Right renal cortex interstitium (tissue), 3 donors: ENCODE measurements at regions not wholly inside any gene's neighbourhood (a gene's known extent, or its start where the extent isn't known, plus 50 kb on each side); places are given as distances from the start of the nearest gene placed in this dataset.
A peak's percentile ranks its signal among the peaks of the same experiment; 100 is the strongest.

ENCODE experiments used
- DNase-seq, 3 donors: peaks; one replicate each; pipeline ENCODE4 v3.0.0-alpha.2; 2013; ENCODE audit warnings: low read depth in 3 of 3, low spot score in 2 of 3

DNA sequence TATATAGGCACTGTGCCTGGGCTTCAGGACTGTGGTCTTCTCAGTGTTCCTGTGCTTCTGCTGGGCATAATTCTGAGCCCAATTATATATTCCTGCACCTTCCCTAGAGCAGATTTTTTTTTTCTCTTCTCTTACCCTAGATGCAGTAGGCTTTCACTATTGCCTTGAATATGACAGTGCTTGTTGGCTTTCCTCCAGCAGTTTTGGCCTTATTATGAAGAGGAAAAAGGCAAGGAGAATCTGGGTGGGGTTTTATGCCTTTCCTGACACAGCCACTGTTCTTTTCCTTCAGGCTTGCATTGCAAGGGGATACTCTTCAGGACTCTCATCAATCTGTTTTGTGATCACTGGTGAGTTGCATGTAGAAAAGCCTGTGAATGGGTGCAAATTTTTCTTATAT, 221.9 kb upstream of the CELF4 start:
- no peak for DNase-seq

DNA sequence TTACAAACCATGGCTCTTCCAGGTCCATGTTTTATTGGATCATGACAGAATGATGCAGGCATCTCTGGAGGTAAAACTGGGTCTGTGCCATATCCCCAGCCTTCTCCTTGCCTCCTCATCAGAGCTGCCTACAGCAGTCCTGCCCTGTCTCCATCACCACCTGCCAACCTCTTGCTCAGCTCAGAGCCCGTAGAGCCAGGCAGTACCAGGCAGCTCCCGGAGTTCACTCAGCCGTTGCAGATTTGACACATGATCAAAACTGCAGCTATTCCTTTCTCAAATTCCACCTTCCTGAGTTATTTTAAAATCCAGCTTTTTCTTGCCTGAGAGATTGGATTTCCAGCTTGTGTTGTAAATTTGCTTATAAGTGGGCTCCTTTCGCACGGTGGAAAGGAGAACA, 218.2 kb upstream of the CELF4 start:
- DNase-seq, result peak; percentile 5 to 32 (median 23)

DNA sequence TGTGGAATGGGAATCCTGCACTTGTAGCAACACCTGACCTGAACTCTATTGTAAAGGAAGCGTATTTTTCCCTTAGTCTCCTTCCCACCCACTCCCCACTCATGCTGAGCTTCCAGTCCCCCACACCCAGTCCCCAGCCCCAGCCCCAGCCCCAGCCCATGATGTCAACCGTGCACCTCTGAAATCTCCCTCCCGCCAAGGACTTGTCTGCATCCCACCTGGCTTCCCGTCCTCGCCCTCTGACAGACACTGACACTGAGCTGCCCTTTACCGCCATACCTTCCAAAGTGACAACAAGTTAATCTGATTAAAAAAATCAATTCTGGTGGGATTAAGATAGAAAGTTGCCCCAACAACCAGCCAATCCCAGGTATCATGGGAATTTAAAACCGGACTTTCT, 213.6 kb upstream of the CELF4 start:
- DNase-seq, result no peak

DNA sequence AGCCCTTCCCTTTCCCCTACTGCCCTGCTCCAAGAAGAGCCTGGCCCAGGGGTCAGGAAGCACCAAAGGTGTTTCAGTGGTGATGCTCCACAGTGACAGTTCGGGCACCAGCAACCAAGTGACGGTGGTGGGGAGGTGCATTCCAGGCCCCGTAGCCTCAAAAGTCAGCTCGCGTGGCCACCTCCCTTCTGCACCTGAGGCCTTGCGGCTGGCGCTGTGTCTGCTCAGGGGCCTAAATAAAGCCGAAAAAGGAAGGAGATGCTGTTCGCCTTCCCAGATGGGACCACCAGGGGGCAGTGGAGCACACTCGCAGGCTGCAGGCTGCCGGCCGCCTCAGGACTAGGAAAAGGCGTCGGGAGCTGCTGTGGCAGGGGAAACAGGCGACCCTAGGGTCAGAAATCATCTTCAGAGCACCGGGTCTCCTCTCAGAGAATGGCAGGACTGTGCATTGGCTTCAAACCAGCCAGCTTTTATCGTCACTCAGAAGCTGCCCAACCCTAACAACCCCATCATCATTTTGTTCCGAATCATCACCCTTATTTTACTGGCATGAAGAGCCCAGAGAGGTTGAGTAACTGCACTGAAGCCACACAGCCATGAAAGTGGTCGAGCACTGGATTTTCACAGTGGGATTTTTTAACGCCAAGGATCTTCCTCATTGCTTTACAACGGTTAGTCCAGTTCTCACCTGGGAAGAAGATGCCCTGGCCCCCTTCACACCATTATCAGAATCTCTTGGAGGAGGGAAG, 213.0 kb upstream of the CELF4 start:
- peak; percentile 39 to 50 (median 46) for DNase-seq

DNA sequence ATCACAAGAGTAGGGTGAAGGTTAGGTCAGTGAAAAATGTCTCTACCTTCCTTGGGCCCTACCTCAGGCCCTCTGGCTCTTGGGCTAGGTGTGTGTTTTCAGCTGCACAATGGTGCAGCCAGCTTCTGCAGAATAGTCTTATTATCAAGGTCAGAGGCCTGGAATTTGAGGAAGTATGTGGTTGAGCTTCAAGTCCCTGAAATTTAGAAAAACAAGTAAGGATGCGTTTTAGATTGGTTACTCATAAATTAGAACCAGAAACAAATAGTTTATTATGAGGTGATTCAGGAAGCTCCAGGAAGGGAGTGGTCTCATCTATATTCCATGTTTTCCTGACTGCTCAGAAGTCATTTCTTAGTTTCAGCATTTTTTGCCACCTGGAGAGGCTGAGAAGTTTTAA, 204.2 kb upstream of the CELF4 start:
- no peak for DNase-seq

DNA sequence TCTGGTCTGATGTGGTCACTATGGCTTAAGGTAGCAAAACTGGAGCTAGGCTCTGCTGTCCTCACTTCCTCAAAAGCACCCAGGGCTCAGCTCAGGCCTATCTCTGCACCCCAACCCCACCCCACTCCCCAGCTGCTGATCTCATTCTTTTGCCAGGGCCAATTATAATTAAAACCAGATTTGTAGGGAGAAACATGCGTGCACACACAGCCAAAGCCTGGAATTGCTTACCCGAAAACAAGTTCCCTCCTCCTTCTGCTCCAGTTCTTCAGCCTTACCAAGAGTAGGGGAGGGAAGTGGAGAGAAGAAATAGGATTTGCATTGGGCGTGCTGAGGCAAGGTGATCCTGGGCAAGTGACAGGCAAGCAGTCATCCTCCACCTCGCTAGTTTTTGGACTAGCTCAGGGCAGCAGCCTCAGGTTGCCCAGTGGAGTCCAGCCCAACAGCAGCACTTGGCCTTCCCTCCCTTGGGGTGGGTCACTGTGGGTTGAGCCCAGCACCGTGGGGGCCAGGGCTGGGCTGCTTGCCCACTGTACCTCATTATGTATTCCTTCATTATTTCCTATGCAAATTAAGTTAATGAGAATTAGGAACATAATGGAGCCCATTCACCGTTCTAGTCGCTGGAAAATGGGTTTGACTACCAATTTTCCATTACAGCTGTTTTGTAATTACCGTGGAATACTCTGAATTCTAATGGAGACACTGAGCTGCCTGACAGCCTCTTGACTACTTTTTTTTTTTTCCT, 199.1 kb upstream of the CELF4 start:
- DNase-seq, result no peak

DNA sequence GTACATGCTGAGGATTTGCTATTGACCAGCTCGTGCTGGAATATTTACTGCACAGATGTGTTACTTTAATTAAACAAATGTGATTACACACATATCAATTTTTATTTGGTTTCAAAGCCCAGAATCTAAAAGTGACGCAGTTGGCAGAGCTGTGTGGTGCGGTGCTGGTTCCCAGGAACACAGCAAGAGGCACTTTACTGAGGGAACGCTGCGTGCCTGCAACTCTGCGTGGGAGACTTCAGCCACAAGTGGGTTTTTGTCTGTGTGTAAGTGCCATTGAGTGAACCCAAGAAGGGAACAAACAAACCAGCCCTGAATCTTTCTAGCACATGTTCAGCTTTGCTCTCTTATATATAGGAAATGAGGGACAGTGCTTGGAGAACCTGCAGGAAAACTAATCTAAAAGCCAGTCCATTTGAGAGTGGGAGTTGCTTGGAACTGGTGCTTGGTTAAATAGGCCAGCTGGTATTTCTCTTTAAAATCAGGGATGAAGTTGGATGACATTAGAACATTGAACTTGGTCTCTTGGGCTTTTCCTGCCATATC, 196.6 kb upstream of the CELF4 start:
- no peak for DNase-seq

DNA sequence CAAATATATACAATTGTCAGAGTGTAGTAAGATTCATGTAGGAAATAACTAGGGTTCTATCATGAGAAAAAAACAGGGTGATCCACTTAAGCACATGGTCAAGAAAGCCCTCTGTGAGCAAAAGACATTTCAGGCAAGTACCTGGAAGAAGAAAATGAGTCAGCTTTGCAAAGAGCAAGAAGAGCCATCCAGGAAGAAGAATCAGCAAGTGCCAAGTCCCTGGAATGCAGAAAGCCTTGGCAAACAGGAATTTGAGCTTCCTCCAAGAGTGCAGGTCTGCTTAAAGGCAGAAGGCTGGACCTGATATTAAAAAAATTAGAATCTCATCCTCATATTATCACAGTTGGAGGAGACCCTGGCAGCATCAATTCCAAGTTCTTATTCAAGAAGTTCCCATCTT, 188.5 kb upstream of the CELF4 start:
- DNase-seq, result no peak

DNA sequence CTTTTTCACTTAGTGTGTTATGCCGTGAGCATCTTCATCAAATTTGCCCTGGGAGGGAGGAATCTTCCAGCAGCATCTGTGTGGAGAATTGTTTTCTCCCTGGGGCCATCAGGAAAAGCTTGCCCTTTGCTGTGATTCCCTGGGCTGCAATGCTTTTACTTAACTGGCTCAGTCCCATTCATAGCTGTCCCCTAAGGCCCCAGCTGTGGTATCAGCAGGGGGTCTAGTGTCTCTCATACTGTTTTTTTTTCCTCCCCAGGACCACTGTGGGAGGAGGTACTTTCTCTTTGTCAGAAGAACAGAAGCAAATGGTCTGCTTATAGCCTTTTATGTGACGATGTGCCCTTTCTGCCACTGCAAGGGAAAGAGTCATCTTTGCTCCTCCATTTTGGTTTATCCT, 176.8 kb upstream of the CELF4 start:
- DNase-seq, result no peak

DNA sequence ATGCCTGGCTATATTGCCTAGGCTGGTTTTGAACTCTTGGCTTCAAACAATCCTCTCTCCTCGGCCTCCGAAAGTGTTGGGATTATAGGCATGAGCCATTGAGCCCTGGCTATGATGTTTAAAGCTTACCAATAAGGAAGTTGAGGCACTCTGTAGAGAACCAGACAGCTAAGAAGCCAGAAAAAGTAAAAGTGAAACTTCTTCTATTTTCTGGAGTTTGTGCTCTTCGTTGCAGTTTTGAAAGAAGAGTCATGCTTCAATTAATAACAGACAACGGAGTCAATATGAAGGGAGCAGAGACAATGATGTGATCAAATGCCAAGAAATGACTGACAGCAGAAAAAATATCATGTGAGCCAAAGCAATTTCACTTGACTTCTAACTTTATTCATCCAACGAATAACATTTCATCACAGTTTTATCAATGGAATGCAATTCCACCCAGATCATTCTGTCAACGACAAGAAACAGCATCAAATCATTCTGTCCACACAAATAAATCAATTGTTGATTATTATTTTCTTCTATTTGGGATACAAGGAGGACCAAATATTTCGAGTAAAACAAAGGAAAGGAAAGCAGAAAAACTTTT, 175.5 kb upstream of the CELF4 start:
- DNase-seq, result no peak

DNA sequence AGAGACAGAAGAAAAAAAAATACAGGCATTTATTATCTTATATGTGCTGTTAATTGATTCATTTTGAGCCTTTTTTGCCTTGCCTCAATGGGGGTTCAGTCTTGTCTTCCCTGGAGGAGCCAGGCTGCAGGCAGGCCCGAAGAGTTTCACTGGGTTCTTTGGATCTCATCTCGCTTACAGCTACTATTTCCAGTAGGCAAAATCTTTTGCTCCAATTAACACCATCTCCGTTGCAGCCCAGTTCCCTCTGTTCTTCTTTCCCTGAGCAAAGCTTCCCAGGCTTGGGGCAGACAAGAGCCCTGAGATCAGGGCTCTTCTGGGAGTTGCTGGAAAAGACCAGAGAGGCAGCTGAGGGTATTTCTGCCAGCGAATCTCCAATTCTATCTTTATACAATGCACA, 168.8 kb upstream of the CELF4 start:
- no peak for DNase-seq

DNA sequence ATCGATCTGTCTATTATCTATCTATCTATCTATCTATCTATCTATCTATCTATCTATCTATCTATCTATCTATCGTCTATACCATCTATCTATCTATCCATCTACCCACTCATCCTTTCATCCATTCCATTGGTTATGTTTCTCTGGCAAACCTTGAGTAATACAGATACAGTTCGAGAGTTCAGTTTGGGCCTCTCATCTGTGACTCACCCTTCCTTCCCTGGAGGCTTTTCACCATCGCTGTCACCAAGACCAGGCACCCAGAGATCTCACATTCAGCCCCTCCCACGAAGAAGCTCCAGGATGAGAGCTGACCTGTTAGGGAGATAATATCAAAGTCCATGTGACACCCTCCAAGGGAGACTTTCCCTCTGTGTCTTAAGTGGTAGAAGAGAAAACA, 164.1 kb upstream of the CELF4 start:
- DNase-seq, result no peak

DNA sequence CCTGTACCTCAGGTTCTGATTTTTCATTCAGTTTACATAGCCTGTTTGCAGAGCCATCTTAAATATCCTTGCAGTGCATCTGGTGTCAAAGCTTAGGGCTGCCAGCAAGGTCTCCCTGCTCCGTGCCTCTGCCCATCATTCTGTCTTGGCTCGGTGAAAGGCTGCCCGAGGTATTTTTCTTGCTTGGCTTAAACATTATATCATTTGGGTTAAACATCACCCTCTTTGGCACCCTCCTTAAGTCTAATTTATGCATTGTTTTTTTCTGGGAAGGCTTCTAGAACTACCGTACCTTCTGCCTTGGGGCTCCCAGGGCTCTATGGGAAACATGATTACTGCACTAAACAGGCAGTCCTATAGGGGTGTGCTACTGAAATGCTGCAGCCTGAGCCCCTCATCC, 158.6 kb upstream of the CELF4 start:
- no peak for DNase-seq

DNA sequence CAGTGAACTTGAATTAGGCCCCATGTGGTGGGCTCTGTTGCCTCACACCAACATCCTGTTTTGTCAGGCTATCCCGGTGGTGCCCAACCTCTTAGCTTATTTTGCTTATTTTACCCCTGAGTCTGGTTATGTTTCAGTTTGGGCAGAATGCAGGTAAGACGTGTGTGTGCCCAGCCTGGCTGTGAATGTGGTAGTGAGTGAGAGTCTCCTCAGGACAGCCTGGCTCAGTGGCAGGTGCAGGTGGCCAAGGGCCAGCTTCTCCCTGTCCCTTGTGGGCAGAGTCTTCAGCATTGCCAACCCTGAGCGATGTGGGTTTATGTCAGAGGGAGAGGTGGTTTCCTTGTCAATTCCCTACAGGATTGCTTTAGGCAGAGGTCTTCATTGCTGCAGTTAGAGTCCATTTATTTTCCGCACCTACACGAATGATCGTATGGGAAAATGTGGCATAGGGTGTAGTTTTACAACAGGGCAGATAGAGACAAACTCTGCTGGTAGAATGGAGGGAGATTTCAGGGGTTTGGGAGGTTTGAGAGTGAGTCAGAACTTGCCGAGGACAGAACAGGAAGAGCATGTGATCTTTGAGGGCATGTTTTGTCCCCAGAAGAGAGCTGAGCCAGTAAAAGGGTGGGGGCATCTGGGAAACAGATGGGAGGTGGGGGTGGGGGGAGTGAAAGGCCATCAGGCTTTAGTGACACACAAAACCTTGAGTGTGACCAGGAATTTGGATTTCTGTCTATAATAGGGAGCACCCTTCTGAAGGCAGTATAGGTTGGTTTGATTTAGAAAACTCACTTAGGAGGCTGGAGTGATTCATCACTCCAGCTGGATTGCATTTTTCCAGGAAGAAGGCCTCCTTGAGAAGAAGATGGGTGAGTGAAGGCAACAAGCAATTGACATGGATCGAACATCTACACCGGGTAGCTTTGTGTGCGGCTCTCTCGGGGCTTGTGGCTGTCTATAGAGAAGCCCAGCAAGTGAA, 156.2 kb upstream of the CELF4 start:
- no peak for DNase-seq

DNA sequence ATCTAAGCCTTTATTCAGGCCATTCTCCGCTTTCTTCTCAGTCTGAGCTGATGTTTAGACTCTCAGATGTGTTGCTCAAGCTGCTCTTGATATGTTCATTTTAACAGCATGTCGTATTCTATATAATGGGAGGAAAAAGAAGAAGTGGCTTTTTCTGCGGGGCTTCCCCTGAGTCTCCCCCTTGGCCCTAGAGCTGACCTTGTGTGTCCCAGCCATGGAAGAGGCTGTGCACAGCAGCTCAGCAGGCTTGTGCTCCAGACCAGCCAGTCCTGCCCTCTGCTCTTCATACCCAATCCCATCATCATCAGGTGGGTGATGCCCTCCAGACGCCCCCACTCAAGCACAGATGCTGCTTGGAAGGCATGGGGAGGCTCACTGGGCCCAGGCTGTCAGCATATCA, 155.1 kb upstream of the CELF4 start:
- no peak for DNase-seq

DNA sequence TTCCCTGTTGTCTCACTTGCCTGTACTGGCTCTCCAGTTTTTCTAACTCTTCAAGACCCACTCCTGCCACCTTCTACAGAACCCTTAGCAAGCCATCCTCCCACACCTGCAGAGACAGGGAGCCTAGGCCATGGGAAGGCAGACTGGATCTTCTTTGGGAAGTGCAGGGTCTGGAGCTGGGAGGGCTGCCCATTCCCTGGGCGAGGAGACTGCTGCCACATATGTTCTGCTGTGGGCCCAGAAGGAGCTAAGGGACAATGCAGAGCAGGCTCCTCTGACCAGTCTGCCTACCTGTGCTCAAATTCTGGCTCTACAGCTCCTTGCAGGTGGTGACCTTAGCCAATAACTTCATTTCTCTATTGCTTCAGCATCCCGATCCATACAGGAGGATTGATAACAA, 152.1 kb upstream of the CELF4 start:
- no peak for DNase-seq

DNA sequence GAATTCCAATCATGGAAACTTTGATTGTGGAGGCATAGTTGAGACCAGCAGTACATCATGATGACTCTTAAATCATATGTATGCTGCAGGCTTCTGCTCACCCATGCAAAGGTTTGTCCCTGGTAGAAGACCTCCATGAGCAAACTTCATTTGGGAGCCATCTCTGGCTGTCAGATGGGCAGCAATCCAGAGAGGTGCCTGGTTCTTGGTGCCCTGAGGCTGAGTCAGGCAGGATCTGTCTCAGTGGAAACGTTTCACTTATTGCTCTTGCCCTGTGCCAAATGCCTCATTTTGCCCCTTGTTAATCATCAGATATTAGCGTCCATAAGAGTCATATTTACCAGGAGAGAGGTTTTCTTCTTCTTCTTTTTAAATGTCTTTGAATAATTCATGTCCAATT, 151.5 kb upstream of the CELF4 start:
- DNase-seq, result no peak

DNA sequence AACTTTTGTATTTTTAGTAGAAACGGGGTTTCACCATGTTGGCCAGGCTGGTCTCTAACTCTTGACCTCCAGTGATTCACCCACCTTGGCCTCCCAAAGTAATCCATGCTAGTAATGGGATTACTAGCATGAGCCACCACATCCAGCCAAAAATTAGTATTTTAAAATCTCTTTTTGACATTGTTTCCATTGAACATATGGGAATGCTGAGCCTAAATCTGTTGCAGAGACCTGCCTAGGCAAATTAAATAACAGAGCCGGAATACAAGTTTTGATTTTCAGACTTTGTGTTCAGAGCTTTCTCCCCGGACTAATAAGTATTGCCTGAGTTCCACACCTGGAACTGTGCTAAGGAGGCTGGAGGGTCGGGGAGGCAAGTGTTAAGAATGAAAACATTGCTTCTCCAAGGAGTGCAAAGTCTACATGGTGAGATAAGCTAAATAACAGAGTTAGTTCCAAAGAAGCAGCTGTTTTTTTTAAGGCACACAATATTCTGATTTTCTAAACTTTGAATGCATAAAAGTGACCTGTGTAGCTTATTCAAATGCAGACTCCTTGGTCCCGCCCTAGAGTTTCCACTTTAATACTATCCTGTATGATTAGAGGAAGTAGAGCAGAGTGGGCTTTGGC, 150.6 kb upstream of the CELF4 start:
- no peak for DNase-seq

DNA sequence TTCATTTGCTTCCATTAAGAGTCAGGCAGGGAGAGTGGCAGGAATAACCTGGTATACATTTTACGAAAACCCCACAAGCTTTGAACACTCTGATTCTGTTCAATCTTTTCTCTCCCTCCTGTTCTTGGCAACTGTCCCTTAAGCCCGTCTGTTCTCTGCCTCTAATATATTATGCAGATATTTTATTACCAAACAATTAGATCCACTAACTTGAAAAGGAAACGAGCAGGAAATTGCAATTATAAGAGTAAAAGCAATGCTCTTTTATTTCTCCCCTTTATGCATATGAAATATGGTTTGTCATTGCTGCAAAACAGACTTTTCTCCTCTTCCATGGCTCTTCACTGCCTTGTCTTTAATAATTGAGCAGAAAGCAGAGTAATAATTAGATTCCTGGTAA, 149.1 kb upstream of the CELF4 start:
- DNase-seq, result no peak

DNA sequence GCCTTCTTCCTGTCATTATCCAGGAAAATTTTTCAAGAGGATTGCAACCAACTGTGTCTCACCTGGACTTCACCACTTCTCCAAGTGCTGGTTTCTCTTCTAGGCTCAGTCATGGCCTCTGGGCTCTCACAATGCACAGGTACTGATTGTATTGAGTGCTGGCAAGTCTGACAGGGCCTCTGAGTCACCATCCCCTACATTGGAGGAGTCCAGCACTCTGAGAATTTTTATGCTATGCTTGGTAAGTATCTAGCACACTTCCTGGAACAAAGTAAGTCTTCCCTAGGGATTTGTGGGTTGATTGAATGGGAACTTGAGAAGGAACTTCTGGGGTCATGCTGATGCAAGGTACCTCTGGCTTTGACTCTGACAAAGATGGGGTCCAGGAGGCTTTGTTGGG, 147.2 kb upstream of the CELF4 start:
- no peak for DNase-seq
